ENCODE measurements at regions not wholly inside any gene's neighbourhood (a gene's known extent, or its start where the extent isn't known, plus 50 kb on each side); places are given as distances from the start of the nearest gene placed in this dataset.

GRCh38 chr10:29957907-29958331 is 101.5 kb downstream of the JCAD start:
- intact Hi-C loops (cut with DNase I), result no loop called here
- 9 to 19% methylated on average over 4 of the region's 4 CpGs for WGBS, 2 donors
- H3K27ac ChIP-seq, result peak overlapping the region; percentile 77 to 98 (median 91)
- no peak overlapping the region for H3K4me3 ChIP-seq (replicated peaks in 1 of 3)
- no peak for TF ChIP-seq CTCF (IDR thresholded peaks at IDR 0.05)
- TF ChIP-seq POLR2A (IDR thresholded peaks at IDR 0.05), result no peak
- H3K36me3 ChIP-seq, result no peaks in the 10 kb centered on the region
- no peaks in the 10 kb centered on the region for H3K27me3 ChIP-seq
- H3K4me1 ChIP-seq, result peaks cover 37 to 45% of the 10 kb centered on the region in 2 donors
- peak; percentile 99 for DNase-seq
- no peaks in the 10 kb centered on the region for H3K9me3 ChIP-seq

- no peaks in the 10 kb centered on the region for H3K9me3 ChIP-seq
- no peaks in the 10 kb centered on the region for H3K36me3 ChIP-seq
- peak overlapping the region; percentile 77 to 98 (median 91) for H3K27ac ChIP-seq
- TF ChIP-seq POLR2A (IDR thresholded peaks at IDR 0.05) (no peak), CTCF (IDR thresholded peaks at IDR 0.05) (no peak)
- 69 to 77% methylated on average over 4 of the region's 4 CpGs for WGBS, 2 donors
- DNase-seq, result no peak
- H3K4me1 ChIP-seq, result peaks cover 37 to 45% of the 10 kb centered on the region in 2 donors
- no peak overlapping the region for H3K4me3 ChIP-seq (replicated peaks in 1 of 3)
- no peaks in the 10 kb centered on the region for H3K27me3 ChIP-seq
- intact Hi-C loops (cut with DNase I), result no loop called here
These were observed 102.2 kb downstream of the JCAD start for GRCh38 chr10:29957236-29957635.

- TF ChIP-seq CTCF (IDR thresholded peaks at IDR 0.05) (no peak), POLR2A (IDR thresholded peaks at IDR 0.05) (no peak)
- Histone ChIP-seq H3K9me3 (no peaks in the 10 kb centered on the region), H3K27ac (peak overlapping the region; percentile 77 to 98 (median 91)), H3K36me3 (no peaks in the 10 kb centered on the region), H3K4me1 (peaks cover 37 to 45% of the 10 kb centered on the region in 2 donors), H3K27me3 (no peaks in the 10 kb centered on the region), H3K4me3 (replicated peaks in 1 of 3) (no peak overlapping the region)
- intact Hi-C loops (cut with DNase I), result no loop called here
- WGBS, 2 donors, result 90 to 92% methylated on average over 7 of the region's 7 CpGs
- peak; percentile 24 to 52 for DNase-seq
These were observed 103.0 kb downstream of the JCAD start for GRCh38 chr10:29956335-29956924.

- H3K36me3 ChIP-seq, result no peaks in the 10 kb centered on the region
- H3K27ac ChIP-seq, result no peak overlapping the region
- no peak for DNase-seq
- 66 to 81% methylated on average over 4 of the region's 4 CpGs for WGBS, 2 donors
- intact Hi-C loops (cut with DNase I), result no loop called here
- TF ChIP-seq CTCF (IDR thresholded peaks at IDR 0.05) (no peak), POLR2A (IDR thresholded peaks at IDR 0.05) (no peak)
- no peak overlapping the region for H3K4me3 ChIP-seq (replicated peaks in 1 of 3)
- no peaks in the 10 kb centered on the region for H3K27me3 ChIP-seq
- H3K4me1 ChIP-seq, result peaks cover 37 to 39% of the 10 kb centered on the region in 2 donors
- no peaks in the 10 kb centered on the region for H3K9me3 ChIP-seq
These were observed 104.0 kb downstream of the JCAD start for GRCh38 chr10:29955329-29955935.

GRCh38 chr10:29951441-29951931 is 107.9 kb downstream of the JCAD start:
- no peak overlapping the region for H3K27ac ChIP-seq
- H3K4me3 ChIP-seq (replicated peaks in 1 of 3), result no peak overlapping the region
- WGBS, 2 donors, result 77 to 83% methylated on average over 8 to 11 of the region's 11 CpGs
- peaks cover 31 to 38% of the 10 kb centered on the region in 2 donors for H3K4me1 ChIP-seq
- intact Hi-C loops (cut with DNase I), result no loop called here
- DNase-seq, result no peak
- no peak for TF ChIP-seq POLR2A (IDR thresholded peaks at IDR 0.05)
- TF ChIP-seq CTCF (IDR thresholded peaks at IDR 0.05), result no peak
- H3K9me3 ChIP-seq, result no peaks in the 10 kb centered on the region
- H3K36me3 ChIP-seq, result no peaks in the 10 kb centered on the region
- H3K27me3 ChIP-seq, result no peaks in the 10 kb centered on the region

Measured in thyroid gland (tissue), 4 donors.